ENCODE measurements at regions not wholly inside any gene's neighbourhood (a gene's known extent, or its start where the extent isn't known, plus 50 kb on each side); places are given as distances from the start of the nearest gene placed in this dataset.

- Histone ChIP-seq H3K36me3 (replicated peaks; ENCODE audit: low read depth, low read length) (no peaks in the 10 kb centered on the region), H3K4me2 (ENCODE audit: low read length) (no peak overlapping the region), H3K27me3 (ENCODE audit: low read depth, low read length) (peaks cover 9% of the 10 kb centered on the region; the same call in 1 of the 2 replicates), H3K79me2 (ENCODE audit: low read length) (no peaks in the 10 kb centered on the region), H3K4me3 (ENCODE audit: low read length) (no peak overlapping the region), H2AFZ (ENCODE audit: low read depth, low read length) (no peak overlapping the region), H3K27ac (ENCODE audit: low read length) (no peak overlapping the region), H3K9ac (ENCODE audit: low read length) (no peak overlapping the region), H3K4me1 (ENCODE audit: low read length) (no peaks in the 10 kb centered on the region), H4K20me1 (ENCODE audit: insufficient read depth, low read length) (no peaks in the 10 kb centered on the region), H3K9me3 (ENCODE audit: insufficient read depth, low read length) (no peaks in the 10 kb centered on the region)
- TF ChIP-seq, protein P1, sequence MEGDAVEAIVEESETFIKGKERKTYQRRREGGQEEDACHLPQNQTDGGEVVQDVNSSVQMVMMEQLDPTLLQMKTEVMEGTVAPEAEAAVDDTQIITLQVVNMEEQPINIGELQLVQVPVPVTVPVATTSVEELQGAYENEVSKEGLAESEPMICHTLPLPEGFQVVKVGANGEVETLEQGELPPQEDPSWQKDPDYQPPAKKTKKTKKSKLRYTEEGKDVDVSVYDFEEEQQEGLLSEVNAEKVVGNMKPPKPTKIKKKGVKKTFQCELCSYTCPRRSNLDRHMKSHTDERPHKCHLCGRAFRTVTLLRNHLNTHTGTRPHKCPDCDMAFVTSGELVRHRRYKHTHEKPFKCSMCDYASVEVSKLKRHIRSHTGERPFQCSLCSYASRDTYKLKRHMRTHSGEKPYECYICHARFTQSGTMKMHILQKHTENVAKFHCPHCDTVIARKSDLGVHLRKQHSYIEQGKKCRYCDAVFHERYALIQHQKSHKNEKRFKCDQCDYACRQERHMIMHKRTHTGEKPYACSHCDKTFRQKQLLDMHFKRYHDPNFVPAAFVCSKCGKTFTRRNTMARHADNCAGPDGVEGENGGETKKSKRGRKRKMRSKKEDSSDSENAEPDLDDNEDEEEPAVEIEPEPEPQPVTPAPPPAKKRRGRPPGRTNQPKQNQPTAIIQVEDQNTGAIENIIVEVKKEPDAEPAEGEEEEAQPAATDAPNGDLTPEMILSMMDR (IDR thresholded peaks at IDR 0.05; ENCODE audit: low read depth, low read length): no peak
Observed at GRCh38 chr20:52880997-52881396, 91.2 kb upstream of the TSHZ2 start.

- Histone ChIP-seq H3K4me3 (ENCODE audit: low read length) (no peak overlapping the region), H3K4me1 (ENCODE audit: low read length) (no peaks in the 10 kb centered on the region), H2AFZ (ENCODE audit: low read depth, low read length) (no peak overlapping the region), H3K27ac (ENCODE audit: low read length) (no peak overlapping the region), H3K36me3 (replicated peaks; ENCODE audit: low read depth, low read length) (no peaks in the 10 kb centered on the region), H3K79me2 (ENCODE audit: low read length) (no peaks in the 10 kb centered on the region), H4K20me1 (ENCODE audit: insufficient read depth, low read length) (no peaks in the 10 kb centered on the region), H3K9me3 (ENCODE audit: insufficient read depth, low read length) (no peaks in the 10 kb centered on the region), H3K9ac (ENCODE audit: low read length) (no peak overlapping the region), H3K4me2 (ENCODE audit: low read length) (no peak overlapping the region), H3K27me3 (ENCODE audit: low read depth, low read length) (peaks cover 12% of the 10 kb centered on the region; the same call in 1 of the 2 replicates)
- no peak for TF ChIP-seq EZH2phosphoT487 (IDR thresholded peaks at IDR 0.05; ENCODE audit: low read depth)
- TF ChIP-seq, protein P1 (IDR thresholded peaks at IDR 0.05; ENCODE audit: low read depth, low read length): no peak
Observed at GRCh38 chr20:52880259-52880658, 91.9 kb upstream of the TSHZ2 start.

DNA sequence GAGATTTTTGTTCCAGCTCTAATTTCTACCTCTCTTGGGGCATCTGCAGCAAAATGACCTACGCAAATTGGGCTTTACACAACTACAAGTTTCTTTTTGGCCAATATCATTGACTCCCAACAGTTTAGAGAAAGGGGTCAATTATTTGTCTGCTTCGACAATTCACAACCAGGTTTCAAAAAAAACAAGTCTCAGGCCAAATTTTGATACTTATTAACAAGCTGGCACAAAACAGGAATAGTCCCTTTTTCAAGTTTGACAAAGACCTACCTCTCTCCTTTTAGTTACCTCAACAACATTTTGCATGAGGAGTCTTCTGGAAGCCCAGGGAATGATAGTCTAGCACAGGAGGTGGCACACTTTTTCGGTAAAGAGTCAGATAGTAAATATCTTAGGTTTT lies 97.9 kb upstream of the TSHZ2 start:
- Histone ChIP-seq H3K9ac (ENCODE audit: low read length) (no peak overlapping the region), H3K4me2 (ENCODE audit: low read length) (no peak overlapping the region), H4K20me1 (ENCODE audit: insufficient read depth, low read length) (no peaks in the 10 kb centered on the region), H3K4me3 (ENCODE audit: low read length) (no peak overlapping the region), H3K9me3 (ENCODE audit: insufficient read depth, low read length) (no peaks in the 10 kb centered on the region), H3K27me3 (ENCODE audit: low read depth, low read length) (peaks cover 26% of the 10 kb centered on the region), H3K4me1 (ENCODE audit: low read length) (0 out of 2 replicates have a peak, but pooled peaks cover 6% of the 10 kb centered on the region), H3K36me3 (replicated peaks; ENCODE audit: low read depth, low read length) (no peaks in the 10 kb centered on the region), H3K27ac (ENCODE audit: low read length) (no peak overlapping the region), H2AFZ (ENCODE audit: low read depth, low read length) (no peak overlapping the region), H3K79me2 (ENCODE audit: low read length) (no peaks in the 10 kb centered on the region)
- TF ChIP-seq, protein P1 (IDR thresholded peaks at IDR 0.05; ENCODE audit: low read depth, low read length): no peak
- no peak for TF ChIP-seq EZH2phosphoT487 (IDR thresholded peaks at IDR 0.05; ENCODE audit: low read depth)

DNA sequence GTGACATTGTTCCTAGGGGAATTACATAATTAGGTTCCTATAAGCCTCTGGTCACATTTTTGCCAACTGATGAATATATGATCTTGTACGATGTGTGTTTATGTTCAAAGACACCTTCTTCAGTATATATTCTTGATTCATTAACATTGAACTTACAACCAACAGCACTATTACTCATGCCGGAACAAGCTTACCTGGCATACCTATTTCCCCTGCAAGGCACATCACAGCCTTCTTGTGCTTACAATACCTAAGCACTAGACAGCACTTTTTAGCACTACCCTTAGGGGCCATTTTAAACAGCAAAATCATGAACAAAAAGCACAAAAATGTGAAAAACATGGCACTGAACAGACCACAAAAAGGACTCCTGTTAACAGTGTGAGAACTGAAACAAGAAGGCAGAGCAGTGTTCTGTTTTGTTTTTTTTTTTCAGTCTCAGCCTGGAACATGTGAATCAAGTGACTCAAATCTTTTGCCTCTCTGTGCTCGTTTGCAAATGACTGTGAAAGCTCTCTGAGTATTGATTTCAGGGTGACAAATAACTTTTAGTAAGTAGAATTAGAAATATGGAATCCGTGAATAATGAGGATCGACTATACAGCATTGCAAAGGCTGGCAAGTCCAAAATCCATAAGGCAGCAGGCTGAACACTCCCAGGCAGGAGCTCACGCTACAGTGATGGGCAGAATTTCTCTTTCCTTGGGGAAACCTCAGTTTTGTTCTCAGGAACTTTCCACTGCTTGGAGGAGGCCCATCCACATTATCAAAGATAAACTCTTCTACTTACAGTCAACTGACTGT lies 102.3 kb upstream of the TSHZ2 start:
- H4K20me1 ChIP-seq (ENCODE audit: insufficient read depth, low read length): no peaks in the 10 kb centered on the region

More for the DNA sequence above, 102.3 kb upstream of the TSHZ2 start:
- H3K79me2 ChIP-seq (ENCODE audit: low read length): no peaks in the 10 kb centered on the region
- no peak overlapping the region for H3K9ac ChIP-seq (ENCODE audit: low read length)
- no peak overlapping the region for H2AFZ ChIP-seq (ENCODE audit: low read depth, low read length)
- TF ChIP-seq EZH2phosphoT487 (IDR thresholded peaks at IDR 0.05; ENCODE audit: low read depth): no peak
- TF ChIP-seq, protein P1 (IDR thresholded peaks at IDR 0.05; ENCODE audit: low read depth, low read length): no peak
- no peak overlapping the region for H3K4me3 ChIP-seq (ENCODE audit: low read length)
- H3K27ac ChIP-seq (ENCODE audit: low read length): no peak overlapping the region
- no peaks in the 10 kb centered on the region for H3K9me3 ChIP-seq (ENCODE audit: insufficient read depth, low read length)
- peaks cover 33% of the 10 kb centered on the region for H3K27me3 ChIP-seq (ENCODE audit: low read depth, low read length)
- H3K36me3 ChIP-seq (replicated peaks; ENCODE audit: low read depth, low read length): no peaks in the 10 kb centered on the region
- no peak overlapping the region for H3K4me2 ChIP-seq (ENCODE audit: low read length)
- H3K4me1 ChIP-seq (ENCODE audit: low read length): 0 out of 2 replicates have a peak, but pooled peaks cover 6% of the 10 kb centered on the region
